Small intestine (tissue), 7 donors: ENCODE measurements at regions not wholly inside any gene's neighbourhood (a gene's known extent, or its start where the extent isn't known, plus 50 kb on each side); places are given as distances from the start of the nearest gene placed in this dataset.
"Not testable (repeated sequence)": the region's sequence is repeated elsewhere in the genome, so short reads cannot be mapped to it uniquely, and the experiment has no call there.

ENCODE experiments used
- DNase-seq, 2 donors: peaks; one replicate each; pipeline versions ENCODE4 v3.0.0 to v3.0.0-alpha.2; 2013
- FAIRE-seq: peaks from 2 replicates; lab custom pipeline; 2012; peaks lifted over from hg19 to GRCh38; lab: Jason Lieb, UNC
- H3K27ac ChIP-seq, 3 donors: one replicate each; pipeline ENCODE4 v1.5.1; 2013; ENCODE audit warnings: low read length in 2 of 3, mild to moderate bottlenecking in 2 of 3, control low read depth in 1 of 3, inconsistent platforms in 1 of 3, low read depth in 1 of 3, moderate library complexity in 1 of 3
- H3K27me3 ChIP-seq, 3 donors: one replicate each; pipeline ENCODE4 v1.6.1; 2013; ENCODE audit warnings: low read length in 3 of 3, inconsistent platforms in 1 of 3; ENCODE audit not compliant: control insufficient read depth in 3 of 3, insufficient read depth in 3 of 3
- H3K36me3 ChIP-seq, 3 donors: one replicate each; pipeline ENCODE4 v1.6.1; 2013; ENCODE audit warnings: low read length in 3 of 3, inconsistent platforms in 1 of 3, low read depth in 1 of 3, mild to moderate bottlenecking in 1 of 3, moderate library complexity in 1 of 3; ENCODE audit not compliant: control insufficient read depth in 3 of 3, insufficient read depth in 2 of 3
- H3K4me1 ChIP-seq, 3 donors: one replicate each; pipeline ENCODE4 v1.6.1; 2013; ENCODE audit warnings: low read length in 2 of 3, inconsistent platforms in 1 of 3, low read depth in 1 of 3, mild to moderate bottlenecking in 1 of 3, moderate library complexity in 1 of 3; ENCODE audit not compliant: control insufficient read depth in 3 of 3, insufficient read depth in 2 of 3
- H3K4me3 ChIP-seq, 3 donors: one replicate each; pipeline ENCODE4 v1.5.1; 2013; ENCODE audit warnings: low read length in 3 of 3, control low read depth in 1 of 3, inconsistent platforms in 1 of 3, low read depth in 1 of 3, mild to moderate bottlenecking in 1 of 3, moderate library complexity in 1 of 3
- H3K9me3 ChIP-seq, 2 donors: one replicate each; pipeline ENCODE4 v1.6.1; 2013; ENCODE audit warnings: low read depth in 1 of 2, low read length in 1 of 2; ENCODE audit not compliant: control insufficient read depth in 2 of 2, insufficient read depth in 1 of 2
- WGBS, 3 donors: extraction: QIAGEN DNeasy Blood & Tissue Kit; methylation state at CpG; one replicate each; pipeline ENCODE4 v1.1.7; 2013; 5-methylcytosine and 5-hydroxymethylcytosine counted together
- donor health status: healthy with polysubstance abuse.
- donor health status: control.
- donor health status: control.
- donor health status: Bipolar disorder and iron deficiency.
- donor health status: healthy.

- H3K27me3 ChIP-seq = no peaks in the 10 kb centered on the region
- FAIRE-seq (no peak), DNase-seq (no peak)
- peaks cover 0 to 7% of the 10 kb centered on the region in 2 donors for H3K9me3 ChIP-seq
- no peaks in the 10 kb centered on the region for H3K36me3 ChIP-seq
- 42 to 79% (median 44%) methylated on average over 2 of the region's 2 CpGs for WGBS, 3 donors
- H3K27ac ChIP-seq = no peak overlapping the region
- no peaks in the 10 kb centered on the region for H3K4me1 ChIP-seq
- H3K4me3 ChIP-seq = no peak overlapping the region
These were observed 232.7 kb upstream of the ACTBL2 start for GRCh38 chr5:57715296-57715695.

GRCh38 chr5:57713535-57713934, 230.9 kb upstream of the ACTBL2 start:
- WGBS, 3 donors = 80 to 88% (median 83%) methylated on average over 3 of the region's 3 CpGs

GRCh38 chr5:57711946-57712345, 229.3 kb upstream of the ACTBL2 start:
- H3K9me3 ChIP-seq = peaks cover 0 to 15% of the 10 kb centered on the region in 2 donors
- DNase-seq (no peak), FAIRE-seq (no peak)
- H3K4me1 ChIP-seq = no peaks in the 10 kb centered on the region
- WGBS, 3 donors = 78 to 90% (median 84%) methylated on average over 1 of the region's 1 CpG
- no peaks in the 10 kb centered on the region for H3K36me3 ChIP-seq
- no peak overlapping the region for H3K4me3 ChIP-seq
- H3K27ac ChIP-seq = no peak overlapping the region
- peaks cover 0 to 3% (median 0%) of the 10 kb centered on the region in 3 donors for H3K27me3 ChIP-seq

More at GRCh38 chr5:57713535-57713934, 230.9 kb upstream of the ACTBL2 start:
- H3K27me3 ChIP-seq, H3K36me3 ChIP-seq, H3K27ac ChIP-seq, H3K4me3 ChIP-seq, FAIRE-seq, H3K4me1 ChIP-seq, DNase-seq: not testable (repeated sequence)
- peaks cover 0 to 14% of the 10 kb centered on the region in 2 donors for H3K9me3 ChIP-seq

- Histone ChIP-seq H3K27me3 (peaks cover 0 to 3% (median 0%) of the 10 kb centered on the region in 3 donors), H3K4me1 (no peaks in the 10 kb centered on the region), H3K36me3 (no peaks in the 10 kb centered on the region), H3K4me3 (no peak overlapping the region), H3K27ac (no peak overlapping the region), H3K9me3 (peaks cover 0 to 15% of the 10 kb centered on the region in 2 donors)
- 54 to 82% (median 69%) methylated on average over 2 of the region's 2 CpGs for WGBS, 3 donors
- no peak for FAIRE-seq
- no peak for DNase-seq
These were observed 228.9 kb upstream of the ACTBL2 start for GRCh38 chr5:57711471-57711870.

- Histone ChIP-seq H3K9me3 (peaks cover 0 to 15% of the 10 kb centered on the region in 2 donors), H3K4me3 (no peak overlapping the region), H3K36me3 (no peaks in the 10 kb centered on the region), H3K27ac (no peak overlapping the region), H3K4me1 (no peaks in the 10 kb centered on the region), H3K27me3 (peaks cover 0 to 3% (median 0%) of the 10 kb centered on the region in 3 donors)
- DNase-seq (no peak), FAIRE-seq (no peak)
- WGBS, 3 donors = 54 to 75% (median 66%) methylated on average over 1 of the region's 1 CpG
These were observed 227.5 kb upstream of the ACTBL2 start for GRCh38 chr5:57710126-57710525.

- Histone ChIP-seq H3K4me3 (no peak overlapping the region), H3K27ac (no peak overlapping the region), H3K27me3 (peaks cover 0 to 3% (median 0%) of the 10 kb centered on the region in 3 donors), H3K9me3 (peaks cover 0 to 9% of the 10 kb centered on the region in 2 donors), H3K36me3 (no peaks in the 10 kb centered on the region), H3K4me1 (no peaks in the 10 kb centered on the region)
- FAIRE-seq (no peak), DNase-seq (no peak)
- WGBS, 3 donors = 30 to 73% (median 36%) methylated on average over 3 of the region's 3 CpGs
These were observed 223.2 kb upstream of the ACTBL2 start for GRCh38 chr5:57705769-57706168.

GRCh38 chr5:57703721-57704120, 221.1 kb upstream of the ACTBL2 start:
- 90 to 93% (median 91%) methylated on average over 1 of the region's 1 CpG for WGBS, 3 donors
- Histone ChIP-seq H3K27me3 (no peaks in the 10 kb centered on the region), H3K4me1 (no peaks in the 10 kb centered on the region), H3K9me3 (peaks cover 0 to 3% of the 10 kb centered on the region in 2 donors), H3K4me3 (no peak overlapping the region), H3K36me3 (no peaks in the 10 kb centered on the region), H3K27ac (no peak overlapping the region)
- FAIRE-seq (no peak), DNase-seq (no peak)

GRCh38 chr5:57700484-57700883, 217.9 kb upstream of the ACTBL2 start:
- no peaks in the 10 kb centered on the region for H3K27me3 ChIP-seq
- 91 to 94% (median 91%) methylated on average over 2 of the region's 2 CpGs for WGBS, 3 donors
- H3K27ac ChIP-seq = no peak overlapping the region
- H3K4me1 ChIP-seq = peaks cover 0 to 13% (median 0%) of the 10 kb centered on the region in 3 donors
- no peak overlapping the region for H3K4me3 ChIP-seq
- DNase-seq (no peak), FAIRE-seq (no peak)
- H3K36me3 ChIP-seq = no peaks in the 10 kb centered on the region
- no peaks in the 10 kb centered on the region for H3K9me3 ChIP-seq

- H3K9me3 ChIP-seq = no peaks in the 10 kb centered on the region
- peaks cover 0 to 16% (median 0%) of the 10 kb centered on the region in 3 donors for H3K4me1 ChIP-seq
- H3K36me3 ChIP-seq = no peaks in the 10 kb centered on the region
- no peak overlapping the region for H3K4me3 ChIP-seq
- no peaks in the 10 kb centered on the region for H3K27me3 ChIP-seq
- DNase-seq (no peak), FAIRE-seq (no peak)
- 81 to 93% (median 89%) methylated on average over 3 of the region's 3 CpGs for WGBS, 3 donors
- H3K27ac ChIP-seq = no peak overlapping the region
These were observed 217.5 kb upstream of the ACTBL2 start for GRCh38 chr5:57700072-57700471.
